ENCODE measurements at regions not wholly inside any gene's neighbourhood (a gene's known extent, or its start where the extent isn't known, plus 50 kb on each side); places are given as distances from the start of the nearest gene placed in this dataset.

GRCh38 chr13:72198967-72199560 is 332.1 kb upstream of the DACH1 start:
- intact Hi-C loops (cut with DNase I): no loop called here
- Histone ChIP-seq H3K4me1 (replicated peaks in 1 of 2) (no peaks in the 10 kb centered on the region), H3K4me3 (no peak overlapping the region), H3K27me3 (no peaks in the 10 kb centered on the region), H3K9me3 (replicated peaks in 1 of 3) (no peaks in the 10 kb centered on the region), H3K36me3 (replicated peaks in 1 of 2) (no peaks in the 10 kb centered on the region), H3K27ac (no peak overlapping the region)
- WGBS, 4 donors: 45 to 66% (median 56%) methylated on average over 2 of the region's 2 CpGs
- no peak for DNase-seq
- no peak for TF ChIP-seq CTCF (IDR thresholded peaks at IDR 0.05)
- TF ChIP-seq POLR2A (IDR thresholded peaks at IDR 0.05): no peak

GRCh38 chr13:72198042-72198441 is 331.0 kb upstream of the DACH1 start:
- 73 to 87% (median 80%) methylated on average over 3 of the region's 3 CpGs for WGBS, 4 donors
- Histone ChIP-seq H3K27me3 (no peaks in the 10 kb centered on the region), H3K27ac (no peak overlapping the region), H3K9me3 (replicated peaks in 1 of 3) (no peaks in the 10 kb centered on the region), H3K36me3 (replicated peaks in 1 of 2) (no peaks in the 10 kb centered on the region), H3K4me3 (no peak overlapping the region), H3K4me1 (replicated peaks in 1 of 2) (no peaks in the 10 kb centered on the region)
- intact Hi-C loops (cut with DNase I): no loop called here
- DNase-seq: no peak
- TF ChIP-seq POLR2A (IDR thresholded peaks at IDR 0.05) (no peak), CTCF (IDR thresholded peaks at IDR 0.05) (no peak)

- no peaks in the 10 kb centered on the region for H3K9me3 ChIP-seq (replicated peaks in 1 of 3)
- H3K27me3 ChIP-seq: no peaks in the 10 kb centered on the region
- intact Hi-C loops (cut with DNase I): no loop called here
- no peak for DNase-seq
- no peaks in the 10 kb centered on the region for H3K4me1 ChIP-seq (replicated peaks in 1 of 2)
- 79 to 89% (median 88%) methylated on average over 3 of the region's 3 CpGs for WGBS, 4 donors
- TF ChIP-seq POLR2A (IDR thresholded peaks at IDR 0.05): no peak
- TF ChIP-seq CTCF (IDR thresholded peaks at IDR 0.05): no peak
- H3K36me3 ChIP-seq (replicated peaks in 1 of 2): no peaks in the 10 kb centered on the region
- no peak overlapping the region for H3K4me3 ChIP-seq
- no peak overlapping the region for H3K27ac ChIP-seq
These were observed 328.2 kb upstream of the DACH1 start for GRCh38 chr13:72195044-72195704.

GRCh38 chr13:72194523-72194922 is 327.5 kb upstream of the DACH1 start:
- 48 to 71% (median 71%) methylated on average over 6 of the region's 6 CpGs for WGBS, 4 donors
- H3K27me3 ChIP-seq: no peaks in the 10 kb centered on the region
- H3K27ac ChIP-seq: no peak overlapping the region
- H3K9me3 ChIP-seq (replicated peaks in 1 of 3): no peaks in the 10 kb centered on the region
- no peaks in the 10 kb centered on the region for H3K36me3 ChIP-seq (replicated peaks in 1 of 2)
- no peaks in the 10 kb centered on the region for H3K4me1 ChIP-seq (replicated peaks in 1 of 2)
- TF ChIP-seq POLR2A (IDR thresholded peaks at IDR 0.05) (no peak), CTCF (IDR thresholded peaks at IDR 0.05) (no peak)
- no peak overlapping the region for H3K4me3 ChIP-seq
- DNase-seq: peak in 1 of 7 donors; percentile 53
- intact Hi-C loops (cut with DNase I): no loop called here

Data from adrenal gland (tissue), 9 donors.